ENCODE measurements at regions not wholly inside any gene's neighbourhood (a gene's known extent, or its start where the extent isn't known, plus 50 kb on each side); places are given as distances from the start of the nearest gene placed in this dataset.

DNA sequence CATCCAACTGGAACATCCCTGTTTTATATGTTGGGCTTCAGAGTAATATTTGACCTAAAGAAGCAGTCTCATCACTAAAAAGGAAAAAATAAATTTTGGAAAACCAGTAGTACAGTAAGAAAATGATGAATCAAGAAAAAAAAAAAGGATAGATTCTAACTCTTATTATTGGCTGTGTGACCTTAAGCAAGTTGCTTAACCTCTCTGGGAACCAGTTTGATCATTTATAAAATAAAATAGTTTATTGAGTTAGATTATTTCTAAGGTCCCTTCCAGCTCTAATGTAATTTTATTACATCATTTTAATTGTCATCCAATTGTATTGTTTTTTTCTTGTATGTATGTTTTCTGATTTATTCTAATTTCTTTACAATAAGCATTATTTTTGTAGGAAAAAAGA is 127.0 kb downstream of the PRELID2 start:
- no peak for DNase-seq

DNA sequence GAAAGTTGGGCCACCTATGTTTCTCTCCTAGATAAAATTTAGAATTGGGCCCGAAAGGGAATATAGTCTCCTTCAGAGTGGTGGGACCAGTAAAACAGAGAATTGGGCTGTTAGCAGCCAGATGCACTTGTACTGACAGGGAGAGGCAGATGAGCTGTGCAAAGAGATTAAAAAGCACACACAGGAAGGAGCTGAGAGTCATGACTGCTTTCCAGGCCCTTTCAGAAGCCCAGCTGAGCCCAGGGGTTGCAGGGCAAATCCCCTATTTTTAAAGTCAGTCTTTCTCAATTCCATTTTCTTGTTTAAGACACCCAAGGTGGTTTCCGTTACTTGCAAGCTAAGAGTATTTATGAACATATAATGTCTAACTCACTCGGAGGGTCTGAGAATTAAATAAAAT is 130.4 kb downstream of the PRELID2 start:
- DNase-seq, result no peak

DNA sequence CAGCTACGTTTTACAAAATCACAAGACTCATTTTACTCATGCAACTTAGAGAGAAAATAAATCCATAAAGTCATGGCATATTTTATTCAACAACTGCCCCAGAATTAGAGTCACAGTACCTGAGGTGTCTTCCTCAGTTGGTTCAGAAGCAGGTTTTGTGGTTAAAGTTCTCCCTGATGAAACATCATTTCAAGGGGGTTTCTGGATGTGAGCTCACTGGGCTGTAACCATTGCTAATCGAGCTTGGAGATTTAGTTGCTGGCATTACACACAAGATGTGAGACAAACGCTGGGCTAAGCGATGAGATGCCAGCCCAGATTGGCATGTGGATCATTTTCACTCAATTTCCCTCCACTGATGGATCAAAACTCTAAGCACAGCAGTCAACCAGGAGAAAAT is 131.3 kb downstream of the PRELID2 start:
- no peak for DNase-seq

DNA sequence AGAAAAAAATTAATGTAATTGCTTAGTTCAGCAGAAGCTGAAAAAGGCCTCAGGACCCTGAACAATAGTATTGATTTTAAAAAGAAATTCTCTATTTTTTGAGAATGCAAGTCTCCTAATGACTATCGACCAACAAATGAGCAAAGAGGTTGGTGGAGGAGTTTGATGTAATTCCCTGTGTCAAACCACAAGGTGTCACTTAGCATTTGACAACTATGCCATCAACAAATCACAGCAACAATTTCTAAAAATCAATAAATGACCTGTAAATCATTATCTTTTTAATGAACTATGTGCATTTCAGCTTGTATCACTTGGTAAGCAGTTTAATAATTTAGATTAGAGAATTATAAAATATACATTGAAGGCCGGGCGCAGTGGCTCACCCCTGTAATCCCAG is 133.7 kb downstream of the PRELID2 start:
- DNase-seq, result no peak

DNA sequence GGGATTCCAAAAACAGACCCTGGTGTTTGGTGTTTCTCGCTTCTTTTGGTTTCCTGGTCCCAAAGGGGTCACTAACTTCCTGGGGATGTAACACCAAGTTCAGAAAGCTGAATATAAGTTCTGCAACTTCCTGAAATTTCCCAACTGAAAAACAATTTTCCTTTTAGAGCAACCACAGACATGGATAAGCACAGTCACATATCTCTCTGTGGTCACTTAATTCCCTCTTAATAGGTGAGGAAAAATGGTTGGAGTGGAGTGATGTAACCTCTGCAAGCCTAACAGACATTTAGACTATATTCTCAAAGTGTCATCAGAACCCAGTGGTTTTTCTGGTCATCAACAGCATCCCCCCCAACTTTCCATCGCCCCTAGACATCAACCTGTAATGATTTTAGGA is 135.3 kb downstream of the PRELID2 start:
- DNase-seq, result no peak

DNA sequence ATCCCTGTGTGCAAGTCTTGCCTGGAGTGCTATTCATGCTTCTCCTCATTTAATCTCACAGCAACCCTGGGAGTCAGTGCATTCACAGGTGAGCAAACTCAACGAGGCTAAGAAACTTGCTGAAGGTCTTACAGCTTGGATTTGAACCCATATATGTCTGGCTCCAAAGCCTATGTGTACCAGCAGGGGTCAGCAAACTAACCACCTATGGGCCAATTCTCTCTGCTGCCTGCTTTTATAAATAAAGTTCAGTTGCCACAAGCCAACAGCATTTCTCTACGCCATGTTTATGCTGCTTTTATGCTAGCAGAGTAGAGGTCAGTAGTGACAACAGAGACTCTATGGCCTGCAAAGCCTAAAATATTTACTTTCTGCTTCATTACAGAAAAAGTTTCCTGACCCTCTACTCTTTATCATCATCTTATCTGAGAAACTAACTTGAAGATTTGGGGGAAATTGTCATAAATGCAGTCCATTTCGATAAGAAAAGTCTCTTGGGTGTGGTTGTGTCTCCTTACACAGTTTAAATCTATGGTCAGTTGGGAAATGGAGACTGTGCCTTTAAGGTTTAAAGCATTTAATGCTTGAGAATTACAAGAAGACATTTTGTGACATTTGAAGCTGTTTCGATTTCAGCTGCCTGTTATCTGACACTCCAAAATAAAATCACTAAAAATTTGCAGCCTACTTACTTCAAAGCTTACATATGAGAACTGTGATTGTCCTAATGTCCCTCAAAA is 137.7 kb downstream of the PRELID2 start:
- DNase-seq, result no peak

DNA sequence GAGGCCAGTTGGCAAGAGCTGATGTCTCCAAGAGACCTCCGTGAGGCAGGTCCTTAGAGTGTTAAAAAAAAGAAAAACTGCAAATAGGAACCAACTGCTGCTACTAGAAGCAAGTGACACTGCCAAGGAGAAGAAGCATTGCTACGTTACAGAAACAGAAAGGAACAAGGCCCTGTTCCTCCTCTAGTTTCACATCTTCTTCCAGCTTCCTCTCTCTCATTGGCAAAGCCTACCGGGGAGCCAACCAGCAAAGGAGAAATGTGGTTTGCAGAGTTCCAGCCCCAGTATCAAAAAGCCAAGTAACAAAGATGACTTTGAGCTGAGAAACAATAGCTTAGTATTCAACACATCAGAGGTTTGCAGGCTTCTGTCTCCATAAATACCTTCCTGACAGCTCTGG is 145.9 kb downstream of the PRELID2 start:
- no peak for DNase-seq

DNA sequence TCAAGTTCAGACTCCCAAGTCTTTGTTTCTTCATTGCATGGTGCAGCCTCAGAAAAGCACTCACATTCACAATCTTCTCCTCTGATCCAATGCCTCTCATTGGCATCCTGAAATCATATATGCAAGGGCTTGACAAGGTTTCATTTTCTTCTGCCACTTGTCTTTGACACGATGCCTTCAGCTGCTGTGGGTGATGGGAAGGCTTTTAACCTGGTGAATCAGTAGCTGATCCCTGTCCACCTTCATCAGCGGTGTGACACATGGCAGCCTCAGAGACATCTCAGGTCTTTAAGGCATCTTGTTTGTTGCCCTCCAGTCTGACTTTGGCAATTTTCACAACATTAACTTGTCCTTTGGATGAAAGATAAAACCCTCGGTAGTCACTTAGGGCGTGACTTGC is 147.2 kb downstream of the PRELID2 start:
- no peak for DNase-seq

DNA sequence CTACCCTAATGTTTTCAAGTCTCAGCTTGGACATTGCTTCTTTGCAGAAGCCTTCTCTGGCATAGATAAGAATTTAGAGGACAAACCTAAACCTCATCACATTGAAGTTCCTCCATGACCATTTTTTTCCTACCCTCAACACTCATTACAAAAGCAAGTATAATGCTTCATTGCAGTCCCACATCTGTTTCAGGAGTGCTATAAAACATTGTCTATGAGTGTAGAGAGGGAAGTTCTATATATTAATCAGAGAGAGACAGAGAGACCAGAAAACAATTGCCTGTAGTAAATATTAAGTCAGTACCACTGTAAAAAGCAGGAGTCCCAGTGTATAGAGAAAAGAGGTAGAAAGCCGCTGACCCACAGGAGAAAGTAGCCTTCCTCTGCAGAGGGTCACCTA is 149.7 kb downstream of the PRELID2 start:
- DNase-seq, result no peak

DNA sequence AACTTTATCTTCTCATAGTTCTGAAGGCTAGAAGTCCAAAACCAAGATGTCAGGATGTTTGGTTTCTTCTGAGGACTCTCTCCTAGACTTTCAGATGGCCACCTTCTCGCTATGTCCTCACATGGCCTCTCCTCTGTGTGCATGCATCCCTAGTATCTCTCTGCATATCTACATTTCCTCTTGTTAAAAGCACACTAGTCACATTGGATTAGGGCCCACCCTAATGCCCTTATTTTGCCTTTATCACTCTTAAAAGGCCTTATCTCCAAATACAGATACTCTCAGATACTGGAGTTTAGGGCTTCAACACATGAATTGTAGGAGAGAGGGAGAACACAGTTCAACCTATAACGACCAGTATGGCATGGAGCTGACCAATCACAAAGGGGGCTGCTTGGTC is 151.7 kb downstream of the PRELID2 start:
- DNase-seq, result no peak

DNA sequence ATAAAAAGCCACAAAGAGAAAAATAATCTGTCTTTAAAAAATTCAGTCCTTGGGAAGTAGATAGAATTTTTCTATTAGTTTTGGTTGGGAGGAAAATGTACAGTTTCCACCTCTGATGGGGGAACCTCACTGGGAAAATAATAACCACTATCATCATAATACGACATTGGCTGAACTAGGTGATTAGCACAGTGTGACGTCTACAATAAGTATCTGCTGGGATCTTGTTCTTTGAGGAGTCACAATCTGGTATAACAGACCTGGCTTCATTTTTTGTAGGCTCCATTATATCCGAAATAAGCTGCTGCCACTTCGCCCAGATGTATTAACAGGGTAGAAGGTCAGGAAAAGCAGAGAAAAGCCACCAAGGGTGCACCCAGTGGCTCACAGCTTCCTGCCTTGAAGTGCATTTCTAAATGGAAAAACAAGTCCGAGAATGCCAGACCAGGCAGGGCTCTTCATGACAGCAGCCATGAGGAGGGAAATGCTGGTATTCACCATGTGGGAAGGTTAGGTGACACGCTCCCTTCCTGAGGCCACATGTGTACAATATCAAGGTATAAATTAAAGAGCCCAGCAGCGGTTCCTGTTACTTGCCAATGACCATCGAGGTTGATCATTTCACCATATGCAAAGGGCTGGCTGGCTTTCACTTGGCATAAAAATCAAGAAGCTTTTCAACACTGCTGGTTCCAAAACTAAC is 152.8 kb downstream of the PRELID2 start:
- no peak for DNase-seq

DNA sequence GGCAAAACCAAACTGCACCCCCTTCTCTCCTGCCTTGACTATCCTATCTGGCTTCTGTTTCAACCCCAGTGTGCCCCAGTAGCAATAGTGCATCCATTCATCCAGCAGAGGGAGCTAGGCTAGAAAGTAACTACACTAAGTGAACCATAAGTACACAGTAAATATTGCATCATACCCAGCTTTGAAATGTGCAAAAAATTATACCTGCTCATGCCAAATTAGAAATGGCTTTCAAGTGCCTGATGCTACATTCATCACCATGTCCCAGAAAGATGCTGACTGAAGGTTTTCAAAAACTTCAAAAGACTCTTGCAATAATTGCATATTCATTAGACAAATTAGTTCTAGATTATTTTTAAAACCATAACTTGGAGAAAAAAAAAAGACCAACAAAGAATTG is 153.5 kb downstream of the PRELID2 start:
- DNase-seq, result peak in 1 of 2 donors; percentile 26

DNA sequence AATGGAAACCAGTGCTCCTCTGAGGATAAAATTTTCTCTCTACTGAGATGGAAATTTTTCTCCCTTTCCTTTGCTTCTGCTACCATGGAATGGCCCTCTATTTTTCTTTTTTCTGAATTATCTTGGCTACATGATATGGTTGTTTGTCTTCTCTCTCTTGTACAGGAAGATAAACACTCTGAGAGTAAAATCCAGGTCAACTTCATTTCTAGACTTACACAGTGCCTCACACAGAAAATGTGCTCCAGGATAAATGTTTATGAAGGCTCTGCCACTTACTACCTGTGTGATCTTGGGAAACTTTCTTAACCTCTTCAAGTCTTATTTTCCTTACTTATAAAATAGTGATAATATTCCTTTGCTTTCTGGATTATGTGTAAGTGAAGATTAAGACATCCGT is 153.9 kb downstream of the PRELID2 start:
- no peak for DNase-seq

DNA sequence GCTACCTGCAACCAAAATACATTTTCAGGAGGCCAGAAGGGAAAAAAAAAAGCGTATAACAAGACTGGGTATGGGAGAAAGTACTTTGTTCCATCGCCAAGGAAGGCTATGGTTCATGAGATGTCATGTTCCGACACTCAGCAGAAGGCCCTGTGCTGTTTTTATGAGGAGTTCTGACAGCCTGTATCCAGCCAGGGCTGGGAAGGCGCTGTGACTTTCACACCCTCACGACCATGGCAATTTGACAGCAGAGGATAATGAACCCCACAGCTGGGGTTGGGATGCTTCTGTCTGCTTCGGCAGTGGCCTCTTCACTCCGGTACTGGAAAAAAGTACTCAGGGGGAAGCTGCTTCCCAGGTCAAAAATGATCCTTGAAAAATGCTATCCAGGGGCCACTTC is 154.4 kb downstream of the PRELID2 start:
- DNase-seq, result no peak

DNA sequence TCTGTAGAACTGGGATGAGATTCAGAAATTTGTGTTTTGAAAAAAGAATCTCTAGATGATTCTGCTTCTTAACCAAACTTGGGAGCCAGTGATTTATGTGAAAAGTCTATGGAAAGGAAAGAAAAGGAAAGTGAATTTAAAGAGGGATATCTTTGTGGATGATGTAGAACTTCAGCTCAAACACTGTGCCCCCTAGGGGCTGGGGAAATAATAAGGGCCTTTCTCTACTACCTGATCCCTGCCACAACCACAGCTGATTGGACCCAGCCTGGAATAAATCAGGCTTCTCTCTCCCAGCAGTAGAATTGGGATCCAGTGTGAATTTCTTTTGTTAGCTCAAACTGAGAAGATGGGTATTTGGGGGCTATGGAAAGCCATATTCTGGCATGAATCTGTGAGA is 155.0 kb downstream of the PRELID2 start:
- no peak for DNase-seq

DNA sequence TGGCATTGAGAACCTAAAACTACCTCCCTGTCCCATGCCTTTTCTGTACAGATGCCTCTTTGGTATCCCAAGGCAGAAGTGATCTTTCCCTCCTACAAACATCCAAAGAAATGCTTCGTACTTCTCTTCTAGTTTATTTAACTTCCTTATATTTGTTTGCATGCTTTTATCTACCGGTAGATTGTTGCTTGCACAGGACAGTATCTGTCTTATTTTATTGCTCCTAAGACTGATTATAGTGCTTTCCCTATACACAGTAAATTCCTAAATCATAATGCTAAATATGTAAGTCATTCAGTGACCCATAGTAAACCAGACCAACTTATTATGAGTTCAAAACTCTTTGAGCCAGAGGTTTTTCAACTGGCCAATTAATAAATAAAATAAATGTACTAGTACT is 156.9 kb downstream of the PRELID2 start:
- no peak for DNase-seq

DNA sequence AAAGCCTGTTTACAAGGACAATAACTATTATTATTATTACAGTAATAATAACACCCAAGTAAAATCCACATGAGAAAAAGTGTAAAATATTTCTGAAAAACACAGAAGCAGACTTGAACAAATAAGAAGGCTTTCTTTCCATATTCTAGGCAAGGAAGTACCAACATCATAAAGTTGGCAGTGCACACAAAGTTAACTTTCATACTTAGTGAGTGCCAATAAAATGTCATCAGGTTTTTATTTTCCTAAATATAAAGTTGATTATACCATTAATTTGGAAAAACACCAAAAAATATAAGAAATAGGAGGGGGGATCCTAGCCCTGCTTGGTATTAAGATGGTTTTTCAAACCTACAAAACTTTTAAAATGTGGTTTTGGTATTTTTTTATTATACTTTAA is 161.4 kb downstream of the PRELID2 start:
- no peak for DNase-seq

DNA sequence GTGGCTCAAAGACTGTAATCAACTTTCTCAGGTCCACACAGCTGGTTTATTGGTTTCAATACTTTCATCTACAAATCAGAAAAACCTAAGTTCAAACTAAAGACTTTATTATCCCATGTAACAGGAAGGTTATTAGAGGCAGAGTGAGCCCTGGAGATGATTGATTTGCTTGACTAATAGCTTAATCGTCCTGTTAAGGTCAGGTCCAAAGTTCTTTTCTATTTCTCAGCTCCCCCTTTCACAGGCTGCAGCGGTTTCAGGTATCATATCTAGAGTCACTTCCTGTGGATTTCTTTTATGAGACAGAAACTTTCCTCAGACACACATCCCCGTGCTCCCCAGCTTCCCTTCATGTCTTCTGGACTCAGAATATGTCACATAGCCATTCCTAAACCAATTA is 166.4 kb downstream of the PRELID2 start:
- no peak for DNase-seq

DNA sequence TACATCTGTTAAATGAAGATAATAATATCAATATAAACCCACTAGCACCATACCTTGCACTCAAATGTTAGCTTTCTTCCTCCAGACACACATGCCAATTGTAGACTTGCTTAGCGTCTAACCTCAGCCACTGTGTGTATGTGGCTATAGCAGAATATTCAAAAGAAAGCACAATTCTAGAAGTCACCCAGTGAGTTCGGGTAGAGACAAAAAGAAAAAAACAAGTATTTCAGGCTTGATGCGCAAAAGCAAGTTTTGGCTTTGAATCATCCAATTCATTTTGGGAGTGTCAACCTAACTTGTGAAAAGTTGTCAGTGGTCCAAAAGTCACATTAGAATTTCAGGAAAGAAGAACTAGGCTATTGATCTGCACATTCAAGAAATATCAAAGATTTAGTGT is 167.4 kb downstream of the PRELID2 start:
- DNase-seq, result no peak

DNA sequence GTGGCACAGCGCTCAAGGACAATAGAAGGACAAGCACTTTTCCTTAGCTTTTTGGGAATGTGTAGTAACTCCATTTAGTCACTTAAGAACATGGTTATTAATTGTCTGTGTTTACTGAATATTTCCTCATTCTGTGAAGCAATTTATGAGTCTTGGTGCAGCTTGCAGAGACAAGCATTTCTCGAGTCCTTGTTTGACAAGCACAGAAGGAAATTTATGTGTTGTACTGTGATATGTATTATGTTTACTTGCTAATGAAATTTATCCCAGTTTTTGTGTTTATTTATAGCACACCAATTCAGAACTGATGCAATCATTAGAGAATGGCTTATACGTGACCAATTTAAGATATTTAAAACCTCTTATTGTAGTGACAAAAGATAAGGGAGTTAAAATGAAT is 168.6 kb downstream of the PRELID2 start:
- DNase-seq, result no peak

DNA sequence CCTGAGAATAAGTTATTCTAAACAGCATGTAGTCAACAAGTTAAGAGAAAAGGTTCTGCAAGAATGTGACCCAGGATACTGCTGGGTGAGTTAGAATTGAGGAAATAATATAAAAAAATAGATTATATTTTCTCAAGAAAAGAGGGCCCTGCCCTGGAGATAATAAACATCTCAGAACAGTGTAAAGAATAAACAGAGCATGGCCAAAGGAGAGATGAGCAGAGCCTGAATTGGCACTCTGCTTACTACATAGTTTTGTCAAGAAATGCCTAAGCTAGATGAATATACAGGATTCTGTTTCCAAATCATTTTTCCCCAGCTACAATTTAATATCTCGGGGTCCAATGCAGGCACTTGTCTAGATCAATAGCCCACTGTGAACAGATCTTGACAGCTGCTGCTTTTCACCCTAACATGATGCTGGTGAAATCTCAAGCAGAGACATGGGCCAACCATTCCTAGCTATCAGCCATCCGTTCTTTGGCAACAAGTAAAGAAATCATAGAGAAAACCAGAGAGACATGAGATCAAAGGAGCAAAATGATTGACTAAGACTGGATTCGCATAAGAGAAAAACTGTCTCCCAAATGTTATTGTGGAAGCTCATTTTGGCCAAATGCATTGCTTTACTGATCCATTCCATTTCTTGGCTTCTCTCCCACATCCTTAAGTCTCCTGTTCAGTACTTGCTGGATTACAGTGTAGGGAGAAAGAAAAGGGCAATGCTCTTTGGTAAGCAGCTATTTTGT is 173.2 kb downstream of the PRELID2 start:
- DNase-seq, result no peak

DNA sequence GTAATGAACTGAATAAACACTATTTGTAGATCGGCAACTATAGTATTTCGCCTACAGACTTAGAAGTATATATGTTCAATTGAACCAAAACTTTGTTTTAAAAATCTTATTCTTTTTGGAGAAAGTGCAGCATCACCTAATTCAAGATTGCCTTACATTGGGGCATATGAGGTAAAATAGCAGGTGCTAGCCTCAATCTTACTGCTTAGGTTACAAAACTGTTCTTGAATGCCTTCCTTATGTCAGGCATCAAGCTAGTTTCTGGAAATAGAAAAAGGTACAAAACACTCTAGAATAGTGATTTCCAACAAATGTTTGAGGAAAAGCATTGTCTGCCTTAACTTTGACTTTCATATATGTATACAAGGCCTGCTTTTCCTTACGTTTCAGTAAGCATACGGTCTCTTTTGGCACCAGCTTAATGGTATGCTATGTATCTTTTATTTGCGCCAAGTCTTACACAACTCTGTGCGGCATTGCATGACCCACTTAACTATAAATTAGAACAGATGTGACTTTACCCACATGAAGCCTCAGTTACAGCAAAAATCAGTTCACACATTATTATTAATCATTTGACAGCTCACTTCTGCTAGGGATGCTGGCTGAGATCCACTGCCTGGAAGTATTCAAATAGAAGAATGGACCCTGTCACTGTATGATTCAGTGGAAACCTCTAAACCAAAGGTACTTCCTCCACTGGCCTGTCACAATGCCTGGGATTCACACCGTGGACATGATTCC is 174.1 kb downstream of the PRELID2 start:
- no peak for DNase-seq

DNA sequence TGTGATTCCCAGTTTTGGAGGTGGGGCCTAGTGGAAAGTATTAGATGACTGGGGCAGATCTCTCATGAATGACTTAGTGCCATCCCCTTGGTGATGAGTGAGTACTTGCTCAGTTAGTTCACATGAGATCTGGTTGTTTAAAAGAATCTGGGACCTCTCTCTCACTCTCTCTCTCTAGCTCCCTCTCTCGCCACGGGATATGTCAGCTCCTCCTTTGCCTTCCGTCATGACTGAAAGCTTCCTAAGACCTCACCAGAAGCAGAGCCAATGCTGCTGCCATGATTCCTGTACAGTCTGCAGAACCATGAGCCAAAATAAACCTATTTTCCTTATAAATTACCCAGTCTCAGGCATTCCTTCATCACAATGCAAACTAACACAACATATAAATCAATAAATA is 176.7 kb downstream of the PRELID2 start:
- DNase-seq, result no peak

Measured in bone marrow (tissue), 2 donors.